ENCODE measurements at regions not wholly inside any gene's neighbourhood (a gene's known extent, or its start where the extent isn't known, plus 50 kb on each side); places are given as distances from the start of the nearest gene placed in this dataset.

DNA sequence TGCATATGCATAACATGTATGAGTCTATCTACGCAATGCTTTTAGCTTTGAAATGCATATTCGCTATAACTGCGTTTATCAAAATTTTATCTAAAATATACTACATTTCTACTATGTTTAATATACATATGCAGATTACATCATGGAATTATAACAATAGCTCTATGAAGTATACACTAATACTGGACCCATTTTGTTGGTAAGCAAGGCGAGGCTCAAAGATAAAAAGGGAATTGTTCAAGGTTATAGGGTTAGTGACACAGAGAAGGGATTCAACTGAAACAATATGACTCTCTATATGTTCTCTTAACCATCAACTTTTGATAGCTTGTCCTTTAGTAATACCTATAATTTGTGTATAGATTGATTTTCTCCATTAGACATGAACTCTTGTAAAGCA lies 60.9 kb upstream of the SMIM36 start:
- no peaks in the 10 kb centered on the region for H3K27me3 Mint-ChIP-seq (ENCODE audit: low read depth)
- DNase-seq (no peak), ATAC-seq (replicated peaks in 1 of 2) (no peak)
- H3K4me1 Mint-ChIP-seq (ENCODE audit: low read depth): peaks cover 10% of the 10 kb centered on the region
- H3K27ac Mint-ChIP-seq: no peak overlapping the region
- no peaks in the 10 kb centered on the region for H3K36me3 Mint-ChIP-seq (ENCODE audit: insufficient read depth in 2 of 2)
- H3K9me3 Mint-ChIP-seq: no peaks in the 10 kb centered on the region
- H3K4me3 Mint-ChIP-seq: no peak overlapping the region

GRCh38 chr17:55571095-55571494 lies 59.8 kb upstream of the SMIM36 start:
- Mint-ChIP-seq H3K36me3 (ENCODE audit: insufficient read depth in 2 of 2) (no peaks in the 10 kb centered on the region), H3K9me3 (no peaks in the 10 kb centered on the region), H3K4me3 (no peak overlapping the region), H3K4me1 (ENCODE audit: low read depth) (peaks cover 15% of the 10 kb centered on the region), H3K27me3 (ENCODE audit: low read depth) (no peaks in the 10 kb centered on the region), H3K27ac (no peak overlapping the region)
- ATAC-seq (replicated peaks in 1 of 2): no peak
- DNase-seq: no peak

GRCh38 chr17:55570391-55570790 lies 59.1 kb upstream of the SMIM36 start:
- H3K4me1 Mint-ChIP-seq (ENCODE audit: low read depth): peaks cover 15% of the 10 kb centered on the region
- H3K27ac Mint-ChIP-seq: no peak overlapping the region
- DNase-seq (no peak), ATAC-seq (replicated peaks in 1 of 2) (no peak)
- no peak overlapping the region for H3K4me3 Mint-ChIP-seq
- H3K36me3 Mint-ChIP-seq (ENCODE audit: insufficient read depth in 2 of 2): no peaks in the 10 kb centered on the region
- H3K27me3 Mint-ChIP-seq (ENCODE audit: low read depth): no peaks in the 10 kb centered on the region
- no peaks in the 10 kb centered on the region for H3K9me3 Mint-ChIP-seq

GRCh38 chr17:55567240-55568214 lies 56.3 kb upstream of the SMIM36 start:
- Mint-ChIP-seq H3K4me3 (peak overlapping the region in 1 of 2 donors; percentile 2), H3K27me3 (ENCODE audit: low read depth) (no peaks in the 10 kb centered on the region), H3K36me3 (ENCODE audit: insufficient read depth in 2 of 2) (no peaks in the 10 kb centered on the region), H3K4me1 (ENCODE audit: low read depth) (peaks cover 18% of the 10 kb centered on the region), H3K27ac (no peak overlapping the region), H3K9me3 (no peaks in the 10 kb centered on the region)
- ATAC-seq (replicated peaks in 1 of 2): peak in 1 of 2 donors; percentile 33
- no peak for DNase-seq

DNA sequence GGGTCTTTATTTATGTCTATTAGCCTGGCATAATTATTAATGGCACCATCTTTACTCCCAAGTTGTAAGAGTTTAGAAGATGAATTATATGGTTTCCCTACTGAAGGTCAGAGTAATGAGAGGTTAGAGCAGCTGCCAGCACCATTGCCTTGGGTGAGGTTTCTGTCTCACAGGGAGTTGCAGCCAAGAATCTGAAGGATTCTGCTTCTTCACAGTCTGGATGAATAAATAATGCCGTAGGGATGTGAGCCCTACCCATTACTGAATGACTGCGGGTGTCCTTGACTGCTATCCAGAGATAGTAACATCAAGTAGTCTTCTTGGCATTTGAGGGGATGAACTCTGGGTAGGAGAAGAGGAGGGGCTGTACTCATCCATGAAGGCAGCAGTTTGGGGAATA lies 52.8 kb upstream of the SMIM36 start:
- no peak overlapping the region for H3K27ac Mint-ChIP-seq
- H3K9me3 Mint-ChIP-seq: no peaks in the 10 kb centered on the region
- peaks cover 32% of the 10 kb centered on the region for H3K4me1 Mint-ChIP-seq (ENCODE audit: low read depth)
- H3K36me3 Mint-ChIP-seq (ENCODE audit: insufficient read depth in 2 of 2): no peaks in the 10 kb centered on the region
- DNase-seq: no peak
- no peaks in the 10 kb centered on the region for H3K27me3 Mint-ChIP-seq (ENCODE audit: low read depth)
- no peak for ATAC-seq (replicated peaks in 1 of 2)
- H3K4me3 Mint-ChIP-seq: no peak overlapping the region

DNA sequence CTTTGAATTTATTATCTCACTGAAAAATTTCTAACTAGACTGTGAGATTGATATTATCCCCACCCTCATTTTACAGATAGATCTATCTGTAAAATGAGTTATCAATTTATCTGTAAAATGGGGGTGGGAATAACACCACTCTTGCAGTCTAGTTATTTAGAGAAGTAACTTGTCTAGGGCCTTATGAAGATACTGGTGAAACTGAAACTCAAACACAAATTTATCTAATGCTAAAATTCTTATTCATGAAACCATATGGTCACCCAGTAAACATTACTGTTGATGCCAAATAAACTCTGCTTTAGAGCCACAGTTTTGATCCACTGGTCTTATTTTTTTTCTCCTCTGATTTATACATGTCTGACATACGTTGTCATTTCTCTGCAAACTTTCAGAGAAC lies 52.1 kb upstream of the SMIM36 start:
- no peak overlapping the region for H3K4me3 Mint-ChIP-seq
- H3K9me3 Mint-ChIP-seq: peaks cover 0 to 2% of the 10 kb centered on the region in 2 donors
- peaks cover 32% of the 10 kb centered on the region for H3K4me1 Mint-ChIP-seq (ENCODE audit: low read depth)
- no peak for ATAC-seq (replicated peaks in 1 of 2)
- H3K27me3 Mint-ChIP-seq (ENCODE audit: low read depth): no peaks in the 10 kb centered on the region
- DNase-seq: no peak
- no peak overlapping the region for H3K27ac Mint-ChIP-seq
- no peaks in the 10 kb centered on the region for H3K36me3 Mint-ChIP-seq (ENCODE audit: insufficient read depth in 2 of 2)

DNA sequence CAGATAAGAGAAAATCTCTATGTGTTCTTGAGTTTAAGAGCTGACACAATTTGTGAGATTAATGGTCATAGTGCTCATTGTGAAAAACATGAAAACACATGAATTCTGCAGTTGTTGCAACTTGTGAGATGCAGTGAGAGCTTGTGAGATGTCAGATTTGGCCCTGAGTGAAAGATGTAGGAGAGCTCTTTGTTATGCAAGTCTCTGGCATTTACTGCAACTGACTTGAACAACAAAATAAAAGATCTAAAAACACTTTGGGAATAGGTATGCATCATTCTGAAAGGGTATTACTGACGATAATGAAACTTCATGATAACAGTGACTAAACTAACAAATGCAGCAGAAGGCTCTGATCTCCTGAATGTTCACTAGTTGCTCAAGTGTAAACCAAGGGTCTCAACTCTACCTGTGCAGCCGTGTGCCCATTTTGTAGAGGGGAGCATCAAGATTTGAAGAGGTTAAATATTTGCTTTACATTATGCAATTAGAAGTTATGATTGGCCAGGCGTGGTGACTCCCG lies 50.8 kb upstream of the SMIM36 start:
- Mint-ChIP-seq H3K4me3 (peak overlapping the region; percentile 2 to 26), H3K9me3 (peaks cover 0 to 2% of the 10 kb centered on the region in 2 donors), H3K27ac (peak overlapping the region; percentile 58), H3K4me1 (ENCODE audit: low read depth) (peaks cover 25% of the 10 kb centered on the region), H3K36me3 (ENCODE audit: insufficient read depth in 2 of 2) (no peaks in the 10 kb centered on the region), H3K27me3 (ENCODE audit: low read depth) (no peaks in the 10 kb centered on the region)
- DNase-seq (no peak), ATAC-seq (replicated peaks in 1 of 2) (peak; percentile 83 to 85)

GRCh38 chr17:55561316-55561972 lies 50.2 kb upstream of the SMIM36 start:
- H3K27ac Mint-ChIP-seq: no peak overlapping the region

More at GRCh38 chr17:55561316-55561972, 50.2 kb upstream of the SMIM36 start:
- peak; percentile 75 to 83 for ATAC-seq (replicated peaks in 1 of 2)
- H3K36me3 Mint-ChIP-seq (ENCODE audit: insufficient read depth in 2 of 2): no peaks in the 10 kb centered on the region
- H3K4me3 Mint-ChIP-seq: peak overlapping the region; percentile 7 to 26
- no peaks in the 10 kb centered on the region for H3K27me3 Mint-ChIP-seq (ENCODE audit: low read depth)
- peaks cover 22% of the 10 kb centered on the region for H3K4me1 Mint-ChIP-seq (ENCODE audit: low read depth)
- peaks cover 0 to 2% of the 10 kb centered on the region in 2 donors for H3K9me3 Mint-ChIP-seq
- DNase-seq: no peak

Measured in activated T-cell treated with anti-CD3 and anti-CD28 coated beads, Interleukin-2, amount 50 U/mL, for 72 hours (primary cell).